Stimulated activated effector memory CD8-positive, alpha-beta T cell treated with anti-CD3 and anti-CD28 coated beads, Interleukin-12 subunit alpha, Interleukin-12 subunit beta, amount 100 ng/mL, for 72 hours (primary cell): ENCODE measurements at regions not wholly inside any gene's neighbourhood (a gene's known extent, or its start where the extent isn't known, plus 50 kb on each side); places are given as distances from the start of the nearest gene placed in this dataset.

Source experiments
- ATAC-seq: fragments of 150-1000 bp; cut with Tn5 transposase; 2 replicates; pipeline ENCODE4 v1.10.0; 2021
- DNase-seq, 2 donors: peaks; one replicate each; pipeline ENCODE4 v3.0.0; 2021 to 2022; ENCODE audit warnings: low spot score in 2 of 2
- H3K27ac Mint-ChIP-seq: one replicate; pipeline ENCODE4 v1.8.0; 2022; ENCODE audit warnings: mild to moderate bottlenecking, mixed read lengths
- H3K36me3 Mint-ChIP-seq: one replicate; pipeline ENCODE4 v1.8.0; 2022; ENCODE audit warnings: mild to moderate bottlenecking, mixed read lengths
- H3K4me1 Mint-ChIP-seq: one replicate; pipeline ENCODE4 v1.8.0; 2022; ENCODE audit warnings: mixed read lengths
- H3K4me3 Mint-ChIP-seq: one replicate; pipeline ENCODE4 v1.8.0; 2022; ENCODE audit warnings: mild to moderate bottlenecking, mixed read lengths
- H3K9me3 Mint-ChIP-seq: one replicate; pipeline ENCODE4 v1.8.0; 2022; ENCODE audit warnings: mixed read lengths

DNA sequence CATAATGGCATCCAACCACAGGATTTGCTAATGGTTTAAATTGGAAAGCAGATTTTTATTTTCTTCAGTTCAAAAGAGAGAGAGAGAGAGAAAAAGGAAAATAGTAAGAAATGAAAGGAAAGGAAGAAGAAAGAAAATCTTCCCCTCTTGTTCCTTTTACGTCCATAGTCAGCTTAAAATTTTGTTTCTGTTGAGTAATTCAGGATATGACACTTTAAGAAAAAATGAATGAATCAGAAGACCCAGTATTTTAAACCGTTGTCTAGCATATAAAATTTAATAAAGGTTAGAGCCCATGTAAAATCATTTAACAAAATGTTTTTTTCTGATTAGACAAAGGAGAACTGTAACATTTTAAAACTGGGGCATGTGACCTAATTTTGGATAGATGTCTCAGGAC is 391.8 kb upstream of the EPHA5 start:
- Mint-ChIP-seq H3K4me1 (no peaks in the 10 kb centered on the region), H3K36me3 (no peaks in the 10 kb centered on the region), H3K27ac (no peak overlapping the region), H3K4me3 (no peak overlapping the region), H3K9me3 (peaks cover 15% of the 10 kb centered on the region)
- no peak for ATAC-seq
- no peak for DNase-seq

DNA sequence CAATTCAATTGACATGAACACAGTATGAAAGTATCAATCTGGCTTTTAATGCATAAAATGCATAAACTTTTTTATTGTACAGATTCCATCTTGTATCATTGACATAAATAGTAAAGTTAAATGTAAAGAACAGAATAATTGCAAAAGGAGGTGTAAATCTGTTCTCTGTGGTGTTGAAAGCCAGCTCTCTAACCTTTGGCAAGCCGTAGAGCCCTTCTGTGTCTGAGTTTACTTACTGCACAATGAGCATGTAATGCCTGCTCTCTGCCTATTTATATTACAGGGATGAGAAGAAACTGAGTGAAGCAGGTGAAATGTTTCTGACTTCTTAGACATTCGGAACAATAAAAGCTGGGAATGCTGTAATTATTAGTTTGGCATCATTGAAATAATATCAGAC is 389.3 kb upstream of the EPHA5 start:
- H3K27ac Mint-ChIP-seq: no peak overlapping the region
- no peak for ATAC-seq
- H3K4me3 Mint-ChIP-seq: no peak overlapping the region
- H3K4me1 Mint-ChIP-seq: no peaks in the 10 kb centered on the region
- no peaks in the 10 kb centered on the region for H3K36me3 Mint-ChIP-seq
- peaks cover 21% of the 10 kb centered on the region for H3K9me3 Mint-ChIP-seq
- no peak for DNase-seq

DNA sequence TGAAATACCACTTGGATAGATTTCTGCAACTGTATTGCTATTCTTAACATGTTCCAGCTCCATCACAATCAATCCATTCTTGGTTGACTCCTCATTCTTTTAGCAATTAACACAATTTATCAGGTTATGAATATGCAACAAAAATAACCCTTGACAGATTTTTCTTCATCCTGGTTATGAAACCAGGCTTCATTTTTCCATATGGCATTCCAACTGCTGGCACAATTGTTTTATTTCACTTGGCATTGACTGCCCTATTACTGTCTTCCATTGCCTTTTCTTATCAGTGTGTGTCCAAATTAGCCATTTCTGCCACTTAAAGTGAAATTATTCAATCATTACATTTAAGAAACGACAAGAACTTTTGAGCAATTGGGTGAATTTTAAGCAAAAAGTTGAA is 388.8 kb upstream of the EPHA5 start:
- ATAC-seq (no peak), DNase-seq (no peak)
- H3K4me1 Mint-ChIP-seq: no peaks in the 10 kb centered on the region
- H3K36me3 Mint-ChIP-seq: no peaks in the 10 kb centered on the region
- H3K4me3 Mint-ChIP-seq: no peak overlapping the region
- peaks cover 21% of the 10 kb centered on the region for H3K9me3 Mint-ChIP-seq
- H3K27ac Mint-ChIP-seq: no peak overlapping the region

DNA sequence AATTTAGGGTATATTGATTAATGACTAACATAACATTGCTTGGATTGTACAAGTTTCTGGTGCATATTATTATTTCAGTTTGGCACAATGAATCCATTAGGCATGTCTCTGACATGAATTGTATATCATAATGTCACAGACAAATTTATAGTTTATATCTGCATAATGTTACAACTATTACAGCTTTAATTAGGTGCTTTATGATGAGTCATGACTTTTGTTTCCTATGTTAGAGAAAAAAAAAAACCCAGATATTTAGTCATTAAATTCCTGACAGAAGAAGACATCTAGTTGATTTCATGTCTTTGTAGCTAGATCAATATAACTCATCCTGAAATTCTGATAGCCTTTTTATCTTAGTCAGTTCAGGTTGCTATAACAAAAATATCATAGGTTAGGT is 385.7 kb upstream of the EPHA5 start:
- DNase-seq (no peak), ATAC-seq (no peak)
- Mint-ChIP-seq H3K9me3 (peaks cover 25% of the 10 kb centered on the region), H3K36me3 (no peaks in the 10 kb centered on the region), H3K4me1 (no peaks in the 10 kb centered on the region), H3K4me3 (no peak overlapping the region), H3K27ac (no peak overlapping the region)

DNA sequence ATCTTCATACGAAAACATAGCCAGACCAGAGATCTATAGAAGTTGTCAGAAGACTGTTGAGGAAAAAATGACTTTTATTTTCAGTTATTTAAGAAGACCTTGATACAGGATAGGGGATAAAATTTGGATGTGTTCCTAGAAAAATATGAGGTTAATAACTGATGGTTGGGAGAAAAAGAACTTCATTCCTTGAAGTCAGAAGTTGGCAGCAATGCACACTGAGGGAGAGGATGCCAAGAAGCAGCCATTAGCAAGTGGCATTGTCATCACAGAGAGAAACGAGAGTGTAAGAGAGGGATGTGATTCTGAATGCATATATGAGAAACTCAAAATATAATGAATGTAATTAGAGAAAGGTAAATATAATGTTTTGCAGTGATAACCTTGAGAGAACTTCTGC is 382.1 kb upstream of the EPHA5 start:
- H3K36me3 Mint-ChIP-seq: no peaks in the 10 kb centered on the region
- no peaks in the 10 kb centered on the region for H3K4me1 Mint-ChIP-seq
- ATAC-seq (no peak), DNase-seq (no peak)
- H3K27ac Mint-ChIP-seq: no peak overlapping the region
- H3K9me3 Mint-ChIP-seq: peaks cover 22% of the 10 kb centered on the region
- H3K4me3 Mint-ChIP-seq: no peak overlapping the region

DNA sequence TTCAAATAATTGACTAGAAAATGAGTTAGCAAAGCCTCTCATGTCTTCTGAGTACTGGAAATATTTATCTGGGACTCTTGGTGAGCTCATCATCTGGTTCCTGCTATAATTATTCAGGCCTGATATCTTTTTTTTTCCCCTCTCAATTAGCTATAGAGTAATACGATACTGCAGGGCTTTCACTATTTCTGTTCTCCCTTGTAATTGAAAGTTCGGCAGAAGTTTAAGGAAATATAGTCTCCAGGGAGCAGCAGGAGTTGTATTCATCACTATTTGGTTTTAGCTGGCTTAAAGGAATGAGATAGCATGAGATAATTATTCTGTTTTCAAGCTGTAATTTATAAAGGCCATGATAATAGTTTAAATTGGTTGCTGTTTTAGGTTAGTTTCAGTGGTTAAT is 378.6 kb upstream of the EPHA5 start:
- no peaks in the 10 kb centered on the region for H3K36me3 Mint-ChIP-seq
- DNase-seq: no peak
- no peak overlapping the region for H3K27ac Mint-ChIP-seq
- H3K4me1 Mint-ChIP-seq: no peaks in the 10 kb centered on the region
- ATAC-seq: no peak
- no peak overlapping the region for H3K4me3 Mint-ChIP-seq
- H3K9me3 Mint-ChIP-seq: peaks cover 21% of the 10 kb centered on the region

DNA sequence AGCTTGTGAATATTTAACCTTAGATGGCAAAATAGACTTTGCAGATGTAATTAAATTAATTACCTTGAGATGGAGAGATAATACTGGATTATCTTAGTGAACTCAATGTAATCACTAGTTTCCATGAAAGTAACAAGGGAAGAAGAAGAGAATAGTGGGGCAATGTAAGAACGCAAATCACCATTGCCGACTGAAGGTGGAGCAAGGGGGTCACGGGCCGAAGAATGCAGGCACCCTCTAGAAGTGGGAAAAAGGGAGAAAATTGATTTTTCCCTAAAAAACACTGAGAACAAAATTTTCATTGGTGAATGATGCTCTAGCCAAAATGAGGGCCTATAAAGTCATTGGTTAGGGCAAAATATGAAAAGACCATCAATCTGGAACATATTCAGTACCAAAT is 375.6 kb upstream of the EPHA5 start:
- H3K9me3 Mint-ChIP-seq: peaks cover 17% of the 10 kb centered on the region
- no peaks in the 10 kb centered on the region for H3K4me1 Mint-ChIP-seq
- H3K36me3 Mint-ChIP-seq: no peaks in the 10 kb centered on the region
- no peak overlapping the region for H3K27ac Mint-ChIP-seq
- no peak overlapping the region for H3K4me3 Mint-ChIP-seq
- no peak for ATAC-seq
- no peak for DNase-seq

DNA sequence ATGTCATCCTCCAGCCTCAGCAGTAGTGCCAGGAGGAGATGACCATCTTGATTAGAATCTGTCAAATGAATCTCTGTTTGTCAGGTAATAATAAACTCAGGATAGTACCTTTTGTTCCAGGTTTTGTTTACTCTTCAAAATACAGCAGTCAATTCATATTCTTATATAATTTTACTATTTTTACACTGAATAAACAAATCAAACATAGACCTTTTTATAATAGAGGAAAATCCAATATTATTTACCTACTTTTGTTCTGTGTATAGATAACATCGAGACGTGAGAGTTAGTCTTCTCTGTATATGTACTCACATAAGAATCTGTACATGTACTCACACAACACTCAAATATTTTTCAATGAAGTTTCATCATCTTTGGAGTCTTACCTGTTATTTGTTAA is 365.4 kb upstream of the EPHA5 start:
- H3K9me3 Mint-ChIP-seq: peaks cover 14% of the 10 kb centered on the region
- DNase-seq (no peak), ATAC-seq (no peak)
- no peaks in the 10 kb centered on the region for H3K36me3 Mint-ChIP-seq
- no peaks in the 10 kb centered on the region for H3K4me1 Mint-ChIP-seq
- no peak overlapping the region for H3K27ac Mint-ChIP-seq
- no peak overlapping the region for H3K4me3 Mint-ChIP-seq

DNA sequence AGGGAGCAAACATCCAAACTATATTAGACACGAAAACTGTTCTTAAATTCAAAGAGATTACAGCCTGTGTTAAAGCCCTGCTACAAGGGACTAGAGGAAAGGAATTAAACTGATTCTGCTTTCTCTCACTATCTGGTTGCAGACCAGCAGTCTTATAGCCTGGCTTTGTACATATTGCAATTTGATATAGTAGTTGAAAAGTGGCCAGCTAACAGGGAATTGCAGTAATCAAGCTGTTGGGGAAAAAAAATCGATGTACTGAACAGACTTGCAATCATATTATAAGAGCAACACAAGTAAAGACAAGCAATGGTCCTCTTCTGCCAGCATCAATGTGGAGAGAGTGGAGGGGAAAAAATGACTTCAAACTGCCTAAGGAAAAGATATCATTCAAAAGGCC is 364.4 kb upstream of the EPHA5 start:
- no peak overlapping the region for H3K27ac Mint-ChIP-seq
- no peak overlapping the region for H3K4me3 Mint-ChIP-seq
- H3K36me3 Mint-ChIP-seq: no peaks in the 10 kb centered on the region
- peaks cover 16% of the 10 kb centered on the region for H3K9me3 Mint-ChIP-seq
- no peak for ATAC-seq
- no peaks in the 10 kb centered on the region for H3K4me1 Mint-ChIP-seq
- DNase-seq: no peak

DNA sequence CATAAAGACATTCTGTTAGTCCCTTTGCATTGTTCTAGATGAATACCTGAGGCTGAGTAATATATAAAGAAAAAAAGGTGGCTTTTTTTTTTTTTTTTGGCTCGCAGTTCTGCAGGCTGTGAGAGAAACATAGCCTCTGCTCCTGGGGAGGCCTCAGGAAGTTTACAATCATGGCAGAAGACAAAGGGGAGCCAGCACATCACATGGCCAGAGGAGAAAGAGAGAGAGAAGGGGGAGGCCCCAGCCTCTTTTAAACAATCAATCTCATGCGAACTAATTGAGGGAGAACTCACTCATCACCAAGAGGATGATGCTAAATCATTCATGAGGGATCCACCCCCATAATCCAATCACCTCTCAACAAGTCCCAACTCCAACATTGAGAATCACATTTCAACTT is 364.0 kb upstream of the EPHA5 start:
- H3K4me3 Mint-ChIP-seq: no peak overlapping the region
- H3K4me1 Mint-ChIP-seq: no peaks in the 10 kb centered on the region
- H3K36me3 Mint-ChIP-seq: no peaks in the 10 kb centered on the region
- no peak overlapping the region for H3K27ac Mint-ChIP-seq
- no peak for DNase-seq
- no peak for ATAC-seq
- peaks cover 16% of the 10 kb centered on the region for H3K9me3 Mint-ChIP-seq

DNA sequence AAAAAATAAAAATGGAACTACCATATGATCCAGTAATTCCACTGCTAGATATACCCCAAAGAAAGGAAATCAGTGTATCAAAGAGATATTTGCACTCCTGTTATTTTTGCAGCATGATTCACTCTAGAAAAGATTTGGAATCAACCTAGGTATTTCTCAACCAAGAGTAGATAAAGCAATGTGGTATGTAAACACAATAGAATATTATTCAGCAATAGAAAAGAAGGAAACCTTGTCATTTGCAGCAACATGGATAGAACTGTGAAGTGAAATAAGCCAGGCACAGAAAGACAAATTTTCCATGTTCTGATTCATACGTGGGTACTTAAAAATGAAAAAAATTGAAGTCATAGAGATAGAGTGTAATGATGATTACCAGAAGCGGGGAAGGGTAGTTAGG is 362.3 kb upstream of the EPHA5 start:
- no peak overlapping the region for H3K4me3 Mint-ChIP-seq
- ATAC-seq (no peak), DNase-seq (no peak)
- H3K9me3 Mint-ChIP-seq: peaks cover 19% of the 10 kb centered on the region
- no peak overlapping the region for H3K27ac Mint-ChIP-seq
- no peaks in the 10 kb centered on the region for H3K4me1 Mint-ChIP-seq
- no peaks in the 10 kb centered on the region for H3K36me3 Mint-ChIP-seq

DNA sequence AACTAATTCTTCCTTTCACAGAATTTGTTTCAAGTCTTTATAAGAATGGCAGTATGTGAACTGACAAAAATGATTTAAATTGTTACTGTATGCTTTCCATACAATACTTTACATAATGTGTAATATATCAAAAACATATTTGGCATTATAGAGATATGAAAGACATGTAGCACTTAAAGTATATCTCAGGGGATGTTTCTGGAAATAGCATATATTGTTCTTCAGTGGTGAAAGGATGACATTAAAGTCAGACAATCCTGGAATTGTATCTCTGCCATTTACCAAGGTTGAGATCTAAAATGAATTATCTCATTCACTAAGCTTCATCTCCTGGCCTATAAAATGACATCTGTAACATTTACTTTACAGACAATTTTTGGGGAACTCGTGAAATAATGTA is 358.4 kb upstream of the EPHA5 start:
- Mint-ChIP-seq H3K4me3 (no peak overlapping the region), H3K36me3 (no peaks in the 10 kb centered on the region), H3K4me1 (no peaks in the 10 kb centered on the region), H3K27ac (no peak overlapping the region), H3K9me3 (peaks cover 24% of the 10 kb centered on the region)
- DNase-seq (no peak), ATAC-seq (no peak)

DNA sequence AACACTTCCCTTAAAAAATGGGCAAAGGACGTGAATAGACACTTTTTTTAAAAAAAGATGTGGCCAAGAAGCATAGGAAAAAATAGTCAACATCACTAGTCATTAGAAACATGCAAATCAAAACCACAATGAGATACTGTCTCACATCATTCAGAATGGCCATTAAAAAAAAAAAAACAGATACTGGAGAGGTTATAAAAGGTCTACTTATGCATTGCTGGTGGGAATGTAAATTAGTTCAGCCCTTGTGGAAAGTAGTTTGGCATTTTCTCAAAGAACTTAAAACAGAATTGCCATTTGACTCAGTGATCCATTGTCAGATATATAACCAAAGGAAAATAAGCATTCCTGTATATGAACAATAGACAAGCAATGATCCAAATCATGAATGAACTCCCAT is 352.8 kb upstream of the EPHA5 start:
- ATAC-seq (no peak), DNase-seq (no peak)
- Mint-ChIP-seq H3K36me3 (no peaks in the 10 kb centered on the region), H3K4me1 (no peaks in the 10 kb centered on the region), H3K4me3 (no peak overlapping the region), H3K9me3 (peaks cover 29% of the 10 kb centered on the region), H3K27ac (no peak overlapping the region)

DNA sequence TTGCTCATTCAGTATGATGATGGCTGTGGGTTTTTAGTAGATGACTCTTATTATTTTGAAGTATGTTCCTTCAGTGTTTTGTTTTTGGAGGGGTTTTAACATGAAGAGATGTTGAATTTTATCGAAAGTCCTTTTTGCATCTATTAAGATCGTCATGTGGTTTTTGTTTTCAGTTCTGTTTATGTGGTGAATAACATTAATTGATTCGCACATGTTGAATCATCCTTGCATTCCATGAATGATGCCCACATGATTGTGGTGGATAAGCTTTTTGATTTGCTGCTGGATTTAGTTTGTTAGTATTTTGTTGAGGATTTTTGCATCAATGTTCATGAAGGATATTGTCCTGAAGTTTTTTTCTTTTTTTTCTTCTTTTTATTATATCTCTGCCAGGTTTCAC is 347.4 kb upstream of the EPHA5 start:
- DNase-seq (no peak), ATAC-seq (no peak)
- no peak overlapping the region for H3K4me3 Mint-ChIP-seq
- no peaks in the 10 kb centered on the region for H3K36me3 Mint-ChIP-seq
- H3K27ac Mint-ChIP-seq: no peak overlapping the region
- peaks cover 24% of the 10 kb centered on the region for H3K9me3 Mint-ChIP-seq
- H3K4me1 Mint-ChIP-seq: no peaks in the 10 kb centered on the region

DNA sequence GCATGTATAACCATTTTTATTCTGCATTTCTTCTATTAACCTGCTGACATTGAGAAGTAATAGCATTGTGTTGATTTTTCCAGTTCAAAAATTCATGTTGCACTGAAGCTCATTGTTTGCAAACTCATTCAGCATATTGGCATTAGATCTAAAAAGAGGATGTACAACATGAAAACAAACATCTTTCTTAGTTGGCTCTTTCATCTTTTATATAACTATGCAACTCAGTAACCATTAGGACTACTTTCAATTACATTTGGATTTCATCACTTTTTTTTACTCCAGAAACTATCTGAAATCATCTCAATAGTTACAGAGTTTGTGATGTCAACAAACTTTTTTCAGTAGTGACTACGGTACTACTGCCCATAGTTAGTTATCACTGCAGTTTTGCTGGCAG is 346.0 kb upstream of the EPHA5 start:
- ATAC-seq (no peak), DNase-seq (no peak)
- H3K4me1 Mint-ChIP-seq: no peaks in the 10 kb centered on the region
- H3K27ac Mint-ChIP-seq: no peak overlapping the region
- no peaks in the 10 kb centered on the region for H3K36me3 Mint-ChIP-seq
- no peak overlapping the region for H3K4me3 Mint-ChIP-seq
- peaks cover 28% of the 10 kb centered on the region for H3K9me3 Mint-ChIP-seq

DNA sequence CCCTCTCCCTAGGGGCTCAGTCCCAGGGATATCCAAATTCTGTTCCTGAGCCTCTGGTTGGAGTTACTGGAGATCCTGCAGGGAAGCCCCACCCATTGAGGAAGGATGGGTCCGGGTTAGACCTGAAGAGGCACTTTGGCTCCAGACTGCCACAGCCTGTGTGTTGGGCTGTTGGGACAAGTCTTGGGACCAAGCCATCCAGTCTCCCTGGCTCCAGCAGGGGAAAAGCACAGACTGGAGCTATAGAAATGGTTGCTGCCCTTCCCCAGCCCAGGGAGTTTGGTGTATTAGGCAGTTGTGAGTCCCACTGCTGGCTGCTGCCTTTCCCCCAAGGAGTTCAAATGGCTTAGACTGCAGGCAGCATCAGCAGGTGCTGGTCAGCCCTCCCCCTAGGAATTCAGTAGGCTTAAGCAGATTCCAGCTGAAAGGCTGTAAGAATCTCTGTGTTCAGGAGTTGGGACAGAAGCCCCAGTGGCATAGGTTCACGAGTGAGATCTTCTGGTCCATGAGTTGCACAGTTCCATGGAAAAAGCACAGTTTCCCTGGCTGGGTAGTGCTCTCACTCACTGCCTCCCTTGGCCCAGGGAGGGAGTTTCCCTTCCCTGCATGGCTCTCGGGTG is 344.0 kb upstream of the EPHA5 start:
- Mint-ChIP-seq H3K9me3 (peaks cover 30% of the 10 kb centered on the region), H3K4me1 (no peaks in the 10 kb centered on the region), H3K4me3 (no peak overlapping the region), H3K27ac (no peak overlapping the region), H3K36me3 (no peaks in the 10 kb centered on the region)
- DNase-seq (no peak), ATAC-seq (no peak)

DNA sequence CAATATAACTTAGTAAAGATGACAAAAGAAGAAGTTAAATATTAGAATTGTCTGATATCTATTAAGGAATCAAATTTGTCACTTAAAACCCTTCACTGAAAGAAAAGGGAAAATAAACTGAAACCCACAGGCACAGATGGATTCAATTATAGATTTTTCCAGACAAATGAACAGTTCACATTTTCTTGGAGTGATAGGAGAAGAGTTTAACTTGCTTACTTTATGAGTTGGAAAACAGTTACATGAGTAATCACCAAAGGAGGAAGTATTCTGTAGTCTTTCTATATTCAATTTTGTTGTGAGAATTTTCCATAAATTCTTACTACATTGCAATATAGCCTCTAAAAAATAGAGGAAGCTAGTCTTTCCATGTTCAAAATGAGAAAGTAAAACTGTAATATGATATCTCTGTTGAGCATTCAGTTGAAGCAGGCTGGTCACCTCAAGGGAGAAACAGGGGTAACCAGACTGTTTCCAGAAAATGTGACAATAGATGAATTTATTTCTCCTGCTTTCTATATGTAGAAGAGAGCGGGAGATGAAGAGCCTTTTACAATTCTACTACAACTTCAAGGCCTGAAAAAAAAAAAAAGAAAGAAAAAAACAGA is 330.3 kb upstream of the EPHA5 start:
- H3K9me3 Mint-ChIP-seq: peaks cover 24% of the 10 kb centered on the region
- DNase-seq (no peak), ATAC-seq (no peak)
- no peak overlapping the region for H3K27ac Mint-ChIP-seq
- H3K4me3 Mint-ChIP-seq: no peak overlapping the region
- no peaks in the 10 kb centered on the region for H3K4me1 Mint-ChIP-seq
- H3K36me3 Mint-ChIP-seq: no peaks in the 10 kb centered on the region
